HK-2 (cell line): ENCODE measurements at regions not wholly inside any gene's neighbourhood (a gene's known extent, or its start where the extent isn't known, plus 50 kb on each side); places are given as distances from the start of the nearest gene placed in this dataset.

Experiments
- DNase-seq: peaks from one replicate; pipeline ENCODE4 v3.0.0-alpha.2; 2018; ENCODE audit not compliant: unreplicated experiment

GRCh38 chr3:104989878-104990277 is 376.8 kb upstream of the ALCAM start:
- DNase-seq, result no peak

- DNase-seq, result no peak
Measured at GRCh38 chr3:104990758-104991157, 376.0 kb upstream of the ALCAM start.

- DNase-seq, result no peak
Measured at GRCh38 chr3:104992676-104993075, 374.0 kb upstream of the ALCAM start.

- no peak for DNase-seq
Measured at GRCh38 chr3:105006164-105006563, 360.5 kb upstream of the ALCAM start.

- no peak for DNase-seq
Measured at GRCh38 chr3:105013657-105014056, 353.1 kb upstream of the ALCAM start.

- no peak for DNase-seq
Measured at GRCh38 chr3:105014631-105015030, 352.1 kb upstream of the ALCAM start.

GRCh38 chr3:105022813-105023212 is 343.9 kb upstream of the ALCAM start:
- DNase-seq, result no peak

GRCh38 chr3:105030211-105030610 is 336.5 kb upstream of the ALCAM start:
- no peak for DNase-seq

- no peak for DNase-seq
Measured at GRCh38 chr3:105032541-105032940, 334.2 kb upstream of the ALCAM start.

- DNase-seq, result no peak
Measured at GRCh38 chr3:105033081-105033480, 333.6 kb upstream of the ALCAM start.

- DNase-seq, result no peak
Measured at GRCh38 chr3:105039004-105039403, 327.7 kb upstream of the ALCAM start.

- DNase-seq, result no peak
Measured at GRCh38 chr3:105040026-105040622, 326.6 kb upstream of the ALCAM start.

GRCh38 chr3:105042586-105042985 is 324.1 kb upstream of the ALCAM start:
- DNase-seq, result no peak

GRCh38 chr3:105051111-105051510 is 315.6 kb upstream of the ALCAM start:
- DNase-seq, result no peak

- DNase-seq, result no peak
Measured at GRCh38 chr3:105051972-105052371, 314.7 kb upstream of the ALCAM start.

- DNase-seq, result no peak
Measured at GRCh38 chr3:105062853-105063252, 303.9 kb upstream of the ALCAM start.

GRCh38 chr3:105065895-105066839 is 300.5 kb upstream of the ALCAM start:
- no peak for DNase-seq

GRCh38 chr3:105067361-105067760 is 299.3 kb upstream of the ALCAM start:
- DNase-seq, result no peak

GRCh38 chr3:105077060-105077822 is 289.5 kb upstream of the ALCAM start:
- no peak for DNase-seq

- DNase-seq, result no peak
Measured at GRCh38 chr3:105083945-105084344, 282.8 kb upstream of the ALCAM start.

GRCh38 chr3:105085506-105085905 is 281.2 kb upstream of the ALCAM start:
- no peak for DNase-seq
